Medulla oblongata (tissue), 1 donor: ENCODE measurements at regions not wholly inside any gene's neighbourhood (a gene's known extent, or its start where the extent isn't known, plus 50 kb on each side); places are given as distances from the start of the nearest gene placed in this dataset.
A peak's percentile ranks its signal among the peaks of the same experiment; 100 is the strongest.

Experiments
- DNase-seq: peaks from one replicate; pipeline ENCODE4 v3.0.0-alpha.2; 2015; ENCODE audit errors: extremely low spot score

DNA sequence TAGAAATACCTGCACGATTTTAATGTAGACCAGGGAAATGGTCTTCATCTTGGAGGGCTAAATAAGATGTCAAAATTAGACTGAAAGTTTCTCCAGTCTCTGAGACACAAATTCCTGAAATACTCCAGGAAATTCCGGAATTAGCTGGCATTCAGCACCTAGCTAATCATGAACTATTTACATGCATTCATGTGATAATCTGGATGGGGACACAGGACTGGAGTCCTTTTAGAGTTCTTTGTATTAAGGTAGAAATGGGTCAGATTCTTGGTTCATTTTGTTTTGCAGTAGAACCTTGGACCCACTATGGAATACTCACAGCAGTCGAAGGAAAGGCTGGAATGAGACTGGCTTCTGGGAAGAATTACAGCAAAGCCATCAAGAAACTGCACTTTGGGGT, 65.3 kb upstream of the MDFIC start:
- DNase-seq: no peak

DNA sequence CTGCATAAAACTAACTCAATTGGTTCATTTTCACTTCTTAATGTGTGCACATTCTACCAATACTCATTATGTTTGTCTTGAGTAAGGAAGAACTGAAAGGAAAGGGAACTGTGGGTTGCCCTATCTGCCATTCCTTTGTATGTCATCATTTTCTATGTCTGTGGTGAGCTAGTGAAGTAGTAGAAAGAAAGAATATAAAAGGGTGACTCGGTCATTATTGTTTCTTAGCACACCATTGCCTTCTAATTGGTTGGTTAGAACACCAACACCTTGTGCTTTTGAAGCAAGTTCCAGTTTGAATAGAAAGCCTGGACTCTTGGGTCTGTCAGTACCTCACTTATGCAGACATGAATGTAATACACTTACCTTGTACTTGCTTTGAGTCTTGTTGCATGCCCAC, 64.3 kb upstream of the MDFIC start:
- DNase-seq: no peak

DNA sequence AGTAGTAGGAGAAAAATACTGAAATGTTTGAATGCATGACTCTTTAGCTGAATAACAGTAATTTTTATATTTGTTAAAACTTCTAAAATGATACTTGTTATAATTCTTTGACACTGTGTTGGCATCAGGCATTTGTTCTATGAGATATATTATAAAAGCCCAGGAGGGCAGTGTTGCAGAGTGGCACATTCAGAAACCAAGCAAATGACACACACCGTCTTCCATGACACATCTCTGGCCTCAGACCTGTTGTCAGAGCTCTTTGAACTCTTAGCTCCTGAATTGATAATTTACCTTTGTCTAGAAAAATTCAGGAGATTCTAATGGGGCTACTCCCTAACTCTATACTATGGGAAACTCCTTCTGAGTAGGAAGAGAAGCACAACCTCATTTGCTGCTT, 62.4 kb upstream of the MDFIC start:
- DNase-seq: no peak

DNA sequence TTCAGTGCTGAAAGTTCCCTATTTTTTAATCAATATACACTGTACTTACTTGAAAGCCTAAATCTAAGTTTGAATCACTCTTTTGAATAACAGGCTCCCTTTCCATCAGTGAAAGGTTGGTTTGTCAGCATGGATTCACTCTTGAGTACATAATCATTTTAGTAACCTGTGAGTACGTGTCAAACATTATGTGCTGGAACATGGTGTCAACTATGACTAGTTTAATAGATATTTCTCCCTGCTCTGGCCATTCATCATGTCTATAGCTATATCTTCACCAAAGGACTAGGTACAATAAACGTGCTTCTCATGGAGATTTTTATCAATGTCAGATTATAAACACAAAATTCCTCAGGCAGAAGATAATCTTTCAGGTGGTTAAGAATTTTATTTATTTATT, 61.7 kb upstream of the MDFIC start:
- no peak for DNase-seq

DNA sequence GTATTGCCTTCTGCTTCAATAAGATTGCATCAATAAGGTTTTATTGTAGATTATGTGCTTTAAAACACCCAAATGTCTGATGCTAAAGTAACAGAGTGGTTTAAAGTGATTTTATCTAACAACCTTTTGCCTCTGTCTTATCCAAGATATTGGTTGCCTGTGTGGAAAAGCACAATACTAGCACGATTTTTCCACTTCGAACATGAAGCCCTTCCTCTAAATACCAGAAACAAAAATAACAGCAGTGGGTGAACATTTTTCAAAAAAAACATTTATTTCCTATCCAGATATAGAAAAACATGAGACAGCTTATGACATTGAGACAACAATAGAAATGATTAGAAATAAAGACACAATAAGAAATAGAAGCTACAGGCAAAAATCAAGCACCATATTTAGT, 59.5 kb upstream of the MDFIC start:
- no peak for DNase-seq

DNA sequence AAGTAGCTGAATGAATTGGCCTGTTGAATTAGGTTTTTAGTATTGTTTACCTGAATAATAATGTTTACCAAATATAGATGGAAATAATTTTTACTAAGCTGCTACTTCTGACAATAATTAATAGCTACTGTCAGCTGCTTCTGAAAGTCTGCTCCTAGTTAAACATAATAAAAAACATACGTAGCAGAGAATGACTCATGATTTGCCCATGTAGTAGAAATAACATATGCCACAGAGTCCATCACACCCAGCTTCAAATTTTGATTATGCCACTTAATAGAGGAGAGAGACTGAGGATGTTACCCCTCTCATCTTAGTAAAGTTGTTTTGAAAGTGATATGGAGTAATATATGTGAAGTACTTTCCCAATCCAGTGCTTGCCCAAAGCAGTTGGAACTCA, 57.6 kb upstream of the MDFIC start:
- no peak for DNase-seq

DNA sequence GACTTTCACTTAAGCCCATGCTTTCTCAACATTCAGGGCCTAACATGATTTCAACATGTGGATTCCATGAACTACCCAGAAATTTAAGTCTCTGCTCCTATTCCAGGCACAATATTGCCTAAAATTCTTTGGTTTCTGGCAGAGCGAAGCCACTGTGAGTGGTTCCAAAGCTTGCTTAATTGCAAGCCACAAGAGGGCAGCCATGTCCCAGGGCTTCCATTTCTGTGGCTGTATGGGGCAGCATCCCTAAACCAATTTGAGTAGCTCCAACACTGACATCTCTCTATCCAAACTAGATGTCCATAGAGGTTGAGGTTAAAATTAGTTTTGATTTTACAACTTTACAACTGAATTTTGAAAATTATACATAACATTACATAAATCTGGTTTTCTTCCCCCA, 56.3 kb upstream of the MDFIC start:
- peak; percentile 35 for DNase-seq
